NB4 (cell line): ENCODE measurements at regions not wholly inside any gene's neighbourhood (a gene's known extent, or its start where the extent isn't known, plus 50 kb on each side); places are given as distances from the start of the nearest gene placed in this dataset.
"Not testable (repeated sequence)": the region's sequence is repeated elsewhere in the genome, so short reads cannot be mapped to it uniquely, and the experiment has no call there.

Experiments used
- DNase-seq: peaks from one replicate; pipeline ENCODE4 v3.0.0; 2010; ENCODE audit warnings: low read depth
- H3K4me3 ChIP-seq: one replicate; pipeline ENCODE4 v1.5.1; 2011; ENCODE audit warnings: mild to moderate bottlenecking, low read depth, low read length, moderate library complexity
- CTCF ChIP-seq: IDR thresholded peaks from one replicate; pipeline ENCODE4 v1.5.1; 2012; ENCODE audit warnings: low read depth, low read length
- MAX ChIP-seq: IDR thresholded peaks from 2 replicates; pipeline ENCODE4 v1.6.1; 2011; ENCODE audit warnings: low read depth, low read length
- MYC ChIP-seq: IDR thresholded peaks from 2 replicates; pipeline ENCODE4 v1.6.1; 2011; ENCODE audit warnings: low read depth, low read length
- POLR2A ChIP-seq: IDR thresholded peaks from 2 replicates; pipeline ENCODE4 v1.6.1; 2011; ENCODE audit warnings: mild to moderate bottlenecking; ENCODE audit not compliant: insufficient read length; ENCODE audit errors: extremely low read depth

- no peak for DNase-seq
- TF ChIP-seq POLR2A (no peak), MYC (no peak), CTCF (no peak), MAX (no peak)
Observed at GRCh38 chr4:19194672-19195071, 1057.0 kb upstream of the SLIT2 start.

GRCh38 chr4:19193274-19193981 is 1058.3 kb upstream of the SLIT2 start:
- H3K4me3 ChIP-seq, result no peak overlapping the region
- no peak for DNase-seq
- no peak for TF ChIP-seq CTCF
- TF ChIP-seq MAX, result no peak
- TF ChIP-seq MYC, result no peak
- TF ChIP-seq POLR2A, result no peak

More at GRCh38 chr4:19194672-19195071, 1057.0 kb upstream of the SLIT2 start:
- no peak overlapping the region for H3K4me3 ChIP-seq

- no peak overlapping the region for H3K4me3 ChIP-seq
- DNase-seq, result no peak
- TF ChIP-seq CTCF, result no peak
- TF ChIP-seq POLR2A, result no peak
- no peak for TF ChIP-seq MYC
- no peak for TF ChIP-seq MAX
Observed at GRCh38 chr4:19191979-19192650, 1059.6 kb upstream of the SLIT2 start.

GRCh38 chr4:19187691-19188090 is 1064.0 kb upstream of the SLIT2 start:
- TF ChIP-seq CTCF (no peak), POLR2A (no peak), MAX (no peak), MYC (no peak)
- no peak overlapping the region for H3K4me3 ChIP-seq
- no peak for DNase-seq

- H3K4me3 ChIP-seq, result no peak overlapping the region
- DNase-seq, result no peak
- TF ChIP-seq POLR2A (no peak), MAX (no peak), CTCF (no peak)
Observed at GRCh38 chr4:19187096-19187495, 1064.6 kb upstream of the SLIT2 start.

GRCh38 chr4:19181631-19182030 is 1070.1 kb upstream of the SLIT2 start:
- not testable (repeated sequence) for DNase-seq, H3K4me3 ChIP-seq
